Astrocyte (in vitro differentiated cells and primary cell): ENCODE measurements at regions not wholly inside any gene's neighbourhood (a gene's known extent, or its start where the extent isn't known, plus 50 kb on each side); places are given as distances from the start of the nearest gene placed in this dataset.

Experiments
- DNase-seq: peaks from one replicate; pipeline ENCODE4 v3.0.0-alpha.2; 2010; ENCODE audit warnings: low read depth
- FAIRE-seq: peaks from 2 replicates; lab custom pipeline; 2011; peaks lifted over from hg19 to GRCh38; lab: Jason Lieb, UNC
- H2AFZ ChIP-seq: 2 replicates; pipeline ENCODE4 v1.6.0; 2012; ENCODE audit warnings: low read depth, low read length, inconsistent platforms
- H3K27ac ChIP-seq: 2 replicates; pipeline ENCODE4 v1.5.1; 2011; ENCODE audit warnings: low read depth, low read length, inconsistent platforms
- H3K27me3 ChIP-seq: 2 replicates; pipeline ENCODE4 v1.6.0; 2011; ENCODE audit warnings: low read length, inconsistent platforms; ENCODE audit not compliant: insufficient read depth
- H3K36me3 ChIP-seq: 2 replicates; pipeline ENCODE4 v1.5.1; 2011; ENCODE audit warnings: low read length, inconsistent platforms; ENCODE audit not compliant: insufficient read depth
- H3K4me1 ChIP-seq: 2 replicates; pipeline ENCODE4 v1.5.1; 2011; ENCODE audit warnings: low read length, inconsistent platforms; ENCODE audit not compliant: insufficient read depth
- H3K4me2 ChIP-seq: 2 replicates; pipeline ENCODE4 v1.6.0; 2012; ENCODE audit warnings: low read length, inconsistent platforms
- H3K4me3 ChIP-seq: 2 replicates; pipeline ENCODE4 v1.5.1; 2011; ENCODE audit warnings: low read depth, mild to moderate bottlenecking, low read length, inconsistent platforms; ENCODE audit not compliant: insufficient read depth
- H3K79me2 ChIP-seq: 2 replicates; pipeline ENCODE4 v1.6.0; 2012; ENCODE audit warnings: mild to moderate bottlenecking, low read length, inconsistent platforms; ENCODE audit not compliant: insufficient read depth
- H3K9ac ChIP-seq: 2 replicates; pipeline ENCODE4 v1.6.0; 2012; ENCODE audit warnings: mild to moderate bottlenecking, low read length, inconsistent platforms
- H3K9me3 ChIP-seq: 2 replicates; pipeline ENCODE4 v1.5.1; 2012; ENCODE audit warnings: low read depth, mild to moderate bottlenecking, low read length, inconsistent platforms; ENCODE audit not compliant: insufficient read depth
- H4K20me1 ChIP-seq: 2 replicates; pipeline ENCODE4 v1.6.0; 2012; ENCODE audit warnings: low read length, inconsistent platforms; ENCODE audit not compliant: insufficient read depth
- H3K27ac Mint-ChIP-seq: one replicate; pipeline ENCODE4 v1.8.0; 2021; ENCODE audit warnings: mild to moderate bottlenecking, mixed read lengths; ENCODE audit not compliant: unreplicated experiment
- H3K27me3 Mint-ChIP-seq: one replicate; pipeline ENCODE4 v1.8.0; 2021; ENCODE audit warnings: low read depth, mixed read lengths; ENCODE audit not compliant: unreplicated experiment
- H3K36me3 Mint-ChIP-seq: one replicate; pipeline ENCODE4 v1.8.0; 2021; ENCODE audit warnings: low read depth, mixed read lengths; ENCODE audit not compliant: unreplicated experiment
- H3K4me1 Mint-ChIP-seq: one replicate; pipeline ENCODE4 v1.8.0; 2021; ENCODE audit warnings: low read depth, mixed read lengths; ENCODE audit not compliant: unreplicated experiment
- H3K4me3 Mint-ChIP-seq: one replicate; pipeline ENCODE4 v1.8.0; 2021; ENCODE audit warnings: mild to moderate bottlenecking, moderate library complexity, mixed read lengths; ENCODE audit not compliant: unreplicated experiment
- H3K9me3 Mint-ChIP-seq: one replicate; pipeline ENCODE4 v1.8.0; 2021; ENCODE audit warnings: mild to moderate bottlenecking, mixed read lengths; ENCODE audit not compliant: unreplicated experiment
- CTCF ChIP-seq: IDR thresholded peaks from 2 replicates; pipeline ENCODE4 v1.5.1; 2011; ENCODE audit warnings: low read depth, mild to moderate bottlenecking, inconsistent platforms, low read length, moderate library complexity; ENCODE audit not compliant: insufficient read depth
- EZH2 ChIP-seq: IDR thresholded peaks from 2 replicates; pipeline ENCODE4 v1.6.1; 2012; ENCODE audit warnings: mild to moderate bottlenecking, low read length, inconsistent platforms; ENCODE audit not compliant: insufficient read depth

- FAIRE-seq = no peak
- H3K27me3 ChIP-seq = no peaks in the 10 kb centered on the region
- H3K36me3 Mint-ChIP-seq = no peaks in the 10 kb centered on the region
These were observed 257.7 kb upstream of the CNTN6 start for GRCh38 chr3:835096-835495.

GRCh38 chr3:839981-840380 lies 252.8 kb upstream of the CNTN6 start:
- TF ChIP-seq EZH2 = no peak
- no peak for TF ChIP-seq CTCF
- Histone ChIP-seq H3K79me2 (no peaks in the 10 kb centered on the region), H3K9me3 (no peaks in the 10 kb centered on the region), H3K4me2 (no peak overlapping the region), H3K9ac (no peak overlapping the region), H2AFZ (no peak overlapping the region), H4K20me1 (no peaks in the 10 kb centered on the region), H3K27ac (no peak overlapping the region), H3K4me1 (no peaks in the 10 kb centered on the region), H3K4me3 (no peak overlapping the region), H3K27me3 (no peaks in the 10 kb centered on the region), H3K36me3 (no peaks in the 10 kb centered on the region)
- no peak overlapping the region for H3K4me3 Mint-ChIP-seq
- peaks cover 3% of the 10 kb centered on the region for H3K9me3 Mint-ChIP-seq
- H3K4me1 Mint-ChIP-seq = no peaks in the 10 kb centered on the region
- no peak overlapping the region for H3K27ac Mint-ChIP-seq
- H3K36me3 Mint-ChIP-seq = no peaks in the 10 kb centered on the region
- FAIRE-seq (no peak), DNase-seq (no peak)
- no peaks in the 10 kb centered on the region for H3K27me3 Mint-ChIP-seq

More at GRCh38 chr3:835096-835495, 257.7 kb upstream of the CNTN6 start:
- DNase-seq = no peak
- no peak overlapping the region for H2AFZ ChIP-seq
- no peaks in the 10 kb centered on the region for H3K36me3 ChIP-seq
- H3K4me3 Mint-ChIP-seq = no peak overlapping the region
- H3K4me1 Mint-ChIP-seq = no peaks in the 10 kb centered on the region
- no peaks in the 10 kb centered on the region for H3K27me3 Mint-ChIP-seq
- no peaks in the 10 kb centered on the region for H3K79me2 ChIP-seq
- no peaks in the 10 kb centered on the region for H4K20me1 ChIP-seq
- no peak overlapping the region for H3K9ac ChIP-seq
- H3K9me3 ChIP-seq = no peaks in the 10 kb centered on the region
- H3K27ac Mint-ChIP-seq = no peak overlapping the region
- H3K4me2 ChIP-seq = no peak overlapping the region
- H3K27ac ChIP-seq = no peak overlapping the region
- H3K4me1 ChIP-seq = no peaks in the 10 kb centered on the region
- peaks cover 6% of the 10 kb centered on the region for H3K9me3 Mint-ChIP-seq
- no peak overlapping the region for H3K4me3 ChIP-seq
- no peak for TF ChIP-seq CTCF
- TF ChIP-seq EZH2 = no peak

DNA sequence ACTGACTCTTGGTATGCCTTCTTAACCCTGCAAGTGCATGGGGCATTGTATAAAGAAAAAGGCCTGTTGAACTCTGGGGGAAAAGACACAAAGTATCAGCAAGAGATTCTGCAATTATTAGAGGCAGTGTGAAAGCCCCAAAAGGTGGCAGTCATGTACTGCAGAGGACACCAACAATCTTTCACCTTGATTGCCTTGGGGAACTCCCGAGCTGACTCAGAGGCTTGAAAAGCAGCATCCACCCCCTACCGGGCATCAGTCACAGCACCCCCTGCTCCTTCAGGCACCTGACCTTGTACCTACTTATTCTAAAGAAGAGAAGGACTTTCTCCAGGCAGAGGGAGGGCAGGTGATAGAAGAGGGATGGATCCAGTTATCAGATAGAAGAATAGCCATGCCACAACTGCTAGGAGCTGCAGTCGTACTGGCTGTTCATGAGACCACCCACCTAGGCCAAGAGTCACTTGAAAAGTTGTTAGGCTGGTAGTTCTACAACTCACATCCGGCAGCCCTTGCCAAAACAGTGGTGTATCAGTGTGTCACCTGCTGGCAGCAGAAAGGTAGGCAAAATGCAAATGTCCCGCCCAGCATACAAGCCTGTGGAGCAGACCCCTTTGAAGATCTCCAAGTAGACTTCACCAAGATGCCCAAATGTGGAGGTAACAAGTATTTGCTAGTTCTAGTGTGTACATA lies 241.6 kb upstream of the CNTN6 start:
- Histone ChIP-seq H3K79me2 (no peaks in the 10 kb centered on the region), H4K20me1 (no peaks in the 10 kb centered on the region), H3K4me2 (no peak overlapping the region), H3K36me3 (no peaks in the 10 kb centered on the region), H3K9ac (no peak overlapping the region), H3K27ac (no peak overlapping the region), H3K27me3 (no peaks in the 10 kb centered on the region), H2AFZ (no peak overlapping the region), H3K9me3 (peaks cover 2% of the 10 kb centered on the region), H3K4me3 (no peak overlapping the region), H3K4me1 (no peaks in the 10 kb centered on the region)
- Mint-ChIP-seq H3K27me3 (no peaks in the 10 kb centered on the region), H3K27ac (no peak overlapping the region), H3K4me1 (no peaks in the 10 kb centered on the region), H3K36me3 (no peaks in the 10 kb centered on the region), H3K4me3 (no peak overlapping the region), H3K9me3 (peaks cover 2% of the 10 kb centered on the region)
- TF ChIP-seq CTCF = no peak
- TF ChIP-seq EZH2 = no peak
- DNase-seq (no peak), FAIRE-seq (no peak)
